GM23248 (cell line): ENCODE measurements at regions not wholly inside any gene's neighbourhood (a gene's known extent, or its start where the extent isn't known, plus 50 kb on each side); places are given as distances from the start of the nearest gene placed in this dataset.

Experiments used
- DNase-seq: peaks from one replicate; pipeline ENCODE4 v3.0.0-alpha.2; 2015
- H2AFZ ChIP-seq: fragments of 200-600 bp; sonication (generic); 2 replicates; pipeline ENCODE4 v1.6.1; 2016; ENCODE audit warnings: antibody characterized with exemption
- H3F3A ChIP-seq: fragments of 200-600 bp; sonication (generic); 2 replicates; pipeline ENCODE4 v1.6.1; 2016; ENCODE audit warnings: mild to moderate bottlenecking, antibody characterized with exemption, mixed run types; ENCODE audit not compliant: insufficient read depth
- H3K27ac ChIP-seq: fragments of 200-600 bp; sonication (generic); 2 replicates; pipeline ENCODE4 v1.5.1; 2016; ENCODE audit warnings: mild to moderate bottlenecking
- H3K27me3 ChIP-seq: fragments of 200-600 bp; sonication (generic); replicated peaks from 2 replicates; pipeline ENCODE4 v1.6.1; 2016; ENCODE audit warnings: mild to moderate bottlenecking; ENCODE audit not compliant: insufficient read depth
- H3K36me3 ChIP-seq: fragments of 200-600 bp; sonication (generic); 2 replicates; pipeline ENCODE4 v1.6.1; 2016; ENCODE audit warnings: low read depth, mild to moderate bottlenecking
- H3K4me1 ChIP-seq: fragments of 200-600 bp; sonication (generic); 2 replicates; pipeline ENCODE4 v1.6.1; 2016; ENCODE audit warnings: mild to moderate bottlenecking; ENCODE audit not compliant: insufficient read depth
- H3K4me2 ChIP-seq: fragments of 200-600 bp; sonication (generic); one replicate; pipeline ENCODE4 v1.6.1; 2016; ENCODE audit warnings: mild to moderate bottlenecking; ENCODE audit not compliant: unreplicated experiment
- H3K4me3 ChIP-seq: fragments of 200-600 bp; sonication (generic); 2 replicates; pipeline ENCODE4 v1.5.1; 2016; ENCODE audit warnings: mild to moderate bottlenecking
- H3K79me2 ChIP-seq: fragments of 200-600 bp; sonication (generic); 2 replicates; pipeline ENCODE4 v1.6.1; 2016; ENCODE audit warnings: mild to moderate bottlenecking; ENCODE audit not compliant: insufficient read depth
- H3K9ac ChIP-seq: fragments of 200-600 bp; sonication (generic); 2 replicates; pipeline ENCODE4 v1.6.1; 2016; ENCODE audit warnings: mild to moderate bottlenecking
- H3K9me2 ChIP-seq: fragments of 200-600 bp; sonication (generic); 2 replicates; pipeline ENCODE4 v1.6.1; 2016; ENCODE audit warnings: mixed run types, mild to moderate bottlenecking, moderate library complexity; ENCODE audit not compliant: insufficient read depth
- H3K9me3 ChIP-seq: fragments of 200-600 bp; sonication (generic); one replicate; pipeline ENCODE4 v1.6.1; 2017; ENCODE audit warnings: low read depth
- H4K20me1 ChIP-seq: fragments of 200-600 bp; sonication (generic); 2 replicates; pipeline ENCODE4 v1.6.0; 2016; ENCODE audit not compliant: insufficient read depth
- EZH2 ChIP-seq: fragments of 200-600 bp; sonication (generic); IDR thresholded peaks from 2 replicates; pipeline ENCODE4 v1.6.1; 2018; ENCODE audit warnings: antibody characterized with exemption, mild to moderate bottlenecking; ENCODE audit not compliant: insufficient read depth, poor library complexity, severe bottlenecking
- EZH2phosphoT487 ChIP-seq: fragments of 200-600 bp; sonication (generic); IDR thresholded peaks from 2 replicates; pipeline ENCODE4 v1.6.1; 2018; ENCODE audit warnings: antibody characterized with exemption, moderate library complexity, mild to moderate bottlenecking, low read depth; ENCODE audit not compliant: insufficient read depth
- WGBS, 2 experiments: methylation state at CpG; one replicate each; pipeline ENCODE4 v1.1.6; 2015 to 2017; ENCODE audit warnings: low lambda C conversion rate in 2 of 2, low coverage in 1 of 2; ENCODE audit errors: missing lambda C conversion rate in 2 of 2; 5-methylcytosine and 5-hydroxymethylcytosine counted together
- in situ Hi-C: fragments of 300-500 bp; cut with MboI; formaldehyde crosslinking; loops from 2 replicates; pipeline ENCODE4 v1.15.0; 2020

DNA sequence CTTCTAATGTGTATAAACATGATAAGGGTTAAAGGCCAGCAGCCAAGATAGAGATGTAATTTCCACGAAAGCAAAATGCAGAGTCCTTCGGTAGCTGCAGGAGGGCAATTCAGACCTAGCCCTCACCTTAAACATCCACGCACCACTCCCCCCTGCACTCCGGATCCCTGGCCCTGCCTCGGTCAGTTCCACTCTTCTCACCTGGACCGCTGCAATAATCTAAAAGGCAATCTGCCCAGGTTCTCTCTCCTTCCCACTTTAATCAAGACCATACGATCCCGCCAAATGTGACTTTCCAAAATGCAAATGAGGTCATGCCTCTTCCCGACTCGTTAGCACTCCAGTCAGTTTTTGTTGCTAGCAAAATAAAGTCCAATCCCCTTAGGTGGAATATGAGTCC lies 485.2 kb downstream of the EIPR1 start:
- no peak overlapping the region for H2AFZ ChIP-seq
- no peaks in the 10 kb centered on the region for H3K36me3 ChIP-seq
- DNase-seq: no peak
- no peaks in the 10 kb centered on the region for H3K79me2 ChIP-seq
- no peaks in the 10 kb centered on the region for H3K27me3 ChIP-seq
- in situ Hi-C loops: no loop called here
- H3F3A ChIP-seq: no peaks in the 10 kb centered on the region
- 26 to 28% methylated on average over 10 of the region's 10 CpGs for WGBS, 2 experiments
- H3K4me1 ChIP-seq: no peaks in the 10 kb centered on the region
- no peak overlapping the region for H3K4me2 ChIP-seq
- no peaks in the 10 kb centered on the region for H3K9me3 ChIP-seq
- no peaks in the 10 kb centered on the region for H3K9me2 ChIP-seq
- TF ChIP-seq EZH2 (no peak), EZH2phosphoT487 (no peak)
- no peak overlapping the region for H3K4me3 ChIP-seq
- no peak overlapping the region for H3K9ac ChIP-seq
- H4K20me1 ChIP-seq: no peaks in the 10 kb centered on the region
- no peak overlapping the region for H3K27ac ChIP-seq

DNA sequence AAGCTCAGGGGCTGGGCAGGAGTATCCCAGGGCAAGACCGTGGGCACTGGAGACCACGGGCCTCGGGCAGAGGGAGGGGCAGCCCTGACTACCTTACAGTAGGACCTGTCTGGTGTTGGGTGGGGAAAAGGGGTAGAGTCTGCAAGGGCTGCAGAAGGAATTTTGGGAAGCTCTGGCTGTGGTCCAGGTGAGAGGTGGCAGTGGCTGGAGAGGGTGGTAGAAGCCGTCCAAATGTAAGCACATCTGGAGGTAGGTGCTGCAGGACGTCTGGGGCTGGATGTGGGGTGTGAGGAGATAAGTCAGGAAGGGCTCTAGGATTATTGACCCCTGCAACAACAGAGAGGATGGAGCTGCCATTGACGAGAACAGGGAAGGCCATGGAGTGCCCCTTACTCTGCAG lies 486.7 kb downstream of the EIPR1 start:
- Histone ChIP-seq H3K9me3 (no peaks in the 10 kb centered on the region), H3K27me3 (no peaks in the 10 kb centered on the region), H3K9me2 (no peaks in the 10 kb centered on the region), H3K27ac (no peak overlapping the region), H3K9ac (no peak overlapping the region), H2AFZ (no peak overlapping the region), H3K79me2 (no peaks in the 10 kb centered on the region), H4K20me1 (no peaks in the 10 kb centered on the region), H3K36me3 (no peaks in the 10 kb centered on the region), H3K4me1 (no peaks in the 10 kb centered on the region), H3K4me3 (no peak overlapping the region), H3F3A (no peaks in the 10 kb centered on the region), H3K4me2 (no peak overlapping the region)
- 32 to 33% methylated on average over 6 of the region's 6 CpGs for WGBS, 2 experiments
- in situ Hi-C loops: no loop called here
- TF ChIP-seq EZH2phosphoT487 (no peak), EZH2 (no peak)
- DNase-seq: no peak

DNA sequence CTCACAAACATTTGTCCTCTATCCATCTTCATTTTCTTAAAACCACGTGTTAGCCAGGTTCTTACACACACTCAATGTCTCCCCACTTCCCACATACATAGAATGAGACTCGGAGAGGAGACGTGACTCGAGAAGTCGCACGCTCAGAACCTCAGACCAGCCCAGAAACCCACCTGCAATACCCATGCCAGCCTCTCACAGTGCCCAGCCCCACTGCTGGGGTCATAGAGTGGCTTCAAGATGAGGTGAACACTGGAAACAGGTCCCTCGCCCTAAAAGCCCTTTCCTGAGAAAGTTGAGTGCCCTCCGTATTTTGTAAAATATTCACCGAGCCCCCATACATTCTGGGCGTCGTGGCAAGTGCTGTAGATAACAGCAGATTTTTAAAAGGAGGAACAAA lies 487.4 kb downstream of the EIPR1 start:
- Histone ChIP-seq H2AFZ (no peak overlapping the region), H3K9me2 (no peaks in the 10 kb centered on the region), H3K79me2 (no peaks in the 10 kb centered on the region), H3K9me3 (no peaks in the 10 kb centered on the region), H3K36me3 (no peaks in the 10 kb centered on the region), H3K4me1 (no peaks in the 10 kb centered on the region), H3K9ac (no peak overlapping the region), H3K4me2 (no peak overlapping the region), H3F3A (no peaks in the 10 kb centered on the region), H4K20me1 (no peaks in the 10 kb centered on the region), H3K27me3 (no peaks in the 10 kb centered on the region), H3K4me3 (no peak overlapping the region), H3K27ac (no peak overlapping the region)
- DNase-seq: no peak
- 41 to 45% methylated on average over 11 of the region's 11 CpGs for WGBS, 2 experiments
- TF ChIP-seq EZH2 (no peak), EZH2phosphoT487 (no peak)
- in situ Hi-C loops: no loop called here

DNA sequence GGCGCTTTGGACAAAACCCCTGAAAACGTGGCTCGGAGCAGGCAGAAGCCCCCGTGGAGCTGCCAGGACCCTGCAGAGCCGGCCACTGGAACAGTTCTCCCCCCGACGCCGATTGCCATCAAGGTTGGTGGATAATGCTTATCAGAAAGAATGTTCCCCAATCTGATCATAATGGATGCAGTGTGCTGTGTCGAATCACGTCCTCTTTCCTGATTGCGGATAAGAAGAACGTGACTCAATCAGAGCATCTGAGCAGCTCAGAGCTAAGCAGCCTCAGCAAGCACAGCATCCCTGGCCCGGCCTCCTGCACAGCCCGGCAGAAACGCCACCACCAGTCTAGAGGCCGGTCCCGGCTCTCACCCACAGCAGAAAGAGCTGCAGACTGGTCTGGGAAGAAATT lies 488.0 kb downstream of the EIPR1 start:
- 44 to 48% methylated on average over 17 of the region's 17 CpGs for WGBS, 2 experiments
- no peak for DNase-seq
- Histone ChIP-seq H2AFZ (no peak overlapping the region), H3F3A (no peaks in the 10 kb centered on the region), H3K4me2 (no peak overlapping the region), H3K27me3 (no peaks in the 10 kb centered on the region), H3K9me3 (no peaks in the 10 kb centered on the region), H3K9me2 (no peaks in the 10 kb centered on the region), H3K27ac (no peak overlapping the region), H3K4me1 (no peaks in the 10 kb centered on the region), H3K79me2 (no peaks in the 10 kb centered on the region), H3K9ac (no peak overlapping the region), H4K20me1 (no peaks in the 10 kb centered on the region), H3K36me3 (no peaks in the 10 kb centered on the region), H3K4me3 (no peak overlapping the region)
- in situ Hi-C loops: no loop called here
- no peak for TF ChIP-seq EZH2
- TF ChIP-seq EZH2phosphoT487: no peak

DNA sequence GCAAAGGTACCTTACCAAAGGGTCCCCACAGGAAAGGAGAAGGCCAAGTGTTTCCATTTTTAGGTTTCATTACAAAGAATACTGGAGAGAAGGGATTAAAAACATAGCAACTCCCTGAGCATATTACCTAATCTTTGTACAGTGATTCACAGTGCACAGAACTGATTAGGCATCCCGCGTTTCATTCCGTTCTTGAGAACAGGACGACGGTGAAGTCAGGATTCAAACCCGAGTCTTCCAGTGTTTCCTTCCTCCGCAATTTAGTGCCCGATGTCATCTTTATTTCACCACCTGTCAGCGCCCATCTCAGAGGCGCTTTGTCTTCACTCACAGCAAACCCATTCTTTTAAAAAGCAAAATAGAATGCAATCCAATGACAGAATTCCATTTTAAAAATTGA lies 488.5 kb downstream of the EIPR1 start:
- no peaks in the 10 kb centered on the region for H3F3A ChIP-seq
- TF ChIP-seq EZH2: no peak
- TF ChIP-seq EZH2phosphoT487: no peak
- in situ Hi-C loops: no loop called here
- H3K9me3 ChIP-seq: no peaks in the 10 kb centered on the region
- H3K4me3 ChIP-seq: no peak overlapping the region
- H3K4me1 ChIP-seq: no peaks in the 10 kb centered on the region
- H3K79me2 ChIP-seq: no peaks in the 10 kb centered on the region
- no peak overlapping the region for H3K27ac ChIP-seq
- no peak overlapping the region for H3K9ac ChIP-seq
- no peaks in the 10 kb centered on the region for H3K36me3 ChIP-seq
- no peak for DNase-seq
- no peak overlapping the region for H2AFZ ChIP-seq
- no peaks in the 10 kb centered on the region for H3K9me2 ChIP-seq
- WGBS, 2 experiments: 56 to 59% methylated on average over 10 of the region's 10 CpGs
- H3K27me3 ChIP-seq: no peaks in the 10 kb centered on the region
- H3K4me2 ChIP-seq: no peak overlapping the region
- H4K20me1 ChIP-seq: no peaks in the 10 kb centered on the region
